ENCODE measurements at regions not wholly inside any gene's neighbourhood (a gene's known extent, or its start where the extent isn't known, plus 50 kb on each side); places are given as distances from the start of the nearest gene placed in this dataset.

DNA sequence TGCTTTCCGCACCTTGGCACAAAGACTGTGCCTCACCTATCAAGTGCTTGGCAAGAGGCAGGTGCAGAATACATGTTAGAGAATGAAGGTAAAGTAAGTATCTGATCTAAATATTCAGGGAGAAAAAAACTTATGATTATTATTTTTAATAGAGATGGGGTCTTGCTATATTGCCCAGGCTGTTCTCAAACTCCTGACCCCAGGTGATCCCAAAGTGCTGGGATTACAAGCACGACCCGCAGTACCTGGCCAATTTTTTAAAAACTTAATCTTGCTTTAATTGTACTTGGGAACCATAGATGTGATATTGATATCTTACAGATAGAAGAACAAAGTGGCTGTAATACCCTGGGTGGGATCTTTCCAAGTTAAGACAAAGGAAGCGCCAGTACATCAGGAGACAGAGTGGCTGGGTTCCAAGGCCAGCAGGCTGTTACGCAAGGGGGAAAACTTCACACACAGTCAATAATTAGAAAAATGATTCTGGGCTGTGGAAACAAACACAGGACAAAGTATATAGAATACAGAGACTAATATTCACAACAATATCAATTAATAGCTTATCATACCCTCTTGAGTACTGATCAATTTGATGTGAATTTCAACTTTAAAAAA is 58.6 kb upstream of the ATP1A1 start (continued):
- TF ChIP-seq BRD4 (CRISPR knock-in tag; IDR thresholded peaks at IDR 0.05) (no peak), HMG20B (CRISPR knock-in tag; conservative IDR thresholded peaks at IDR 0.05) (no peak), RFX1 (IDR thresholded peaks at IDR 0.05) (no peak), NKX3-1 (CRISPR knock-in tag; IDR thresholded peaks at IDR 0.05) (no peak), ATM (IDR thresholded peaks at IDR 0.05; ENCODE audit: borderline replicate concordance) (no peak), MAF1 (CRISPR knock-in tag; IDR thresholded peaks at IDR 0.05; ENCODE audit: borderline replicate concordance) (no peak), CENPT (CRISPR knock-in tag; IDR thresholded peaks at IDR 0.05; ENCODE audit: low read depth) (no peak), MED8 (CRISPR knock-in tag; IDR thresholded peaks at IDR 0.05; ENCODE audit: insufficient replicate concordance) (no peak), ZMYM4 (CRISPR knock-in tag; IDR thresholded peaks at IDR 0.05) (0 out of 2 replicates have a peak, but pooled peaks have one; percentile 34), HNRNPLL (IDR thresholded peaks at IDR 0.05; ENCODE audit: low read depth, low read length, poor library complexity, severe bottlenecking) (no peak), FOXA3 (CRISPR knock-in tag; IDR thresholded peaks at IDR 0.05) (peak; percentile 68), PHB2 (IDR thresholded peaks at IDR 0.05; ENCODE audit: partially characterized antibody) (no peak), ZSCAN20 (CRISPR knock-in tag; IDR thresholded peaks at IDR 0.05; ENCODE audit: borderline replicate concordance) (no peak), ZNF34 (CRISPR knock-in tag; IDR thresholded peaks at IDR 0.05; ENCODE audit: borderline replicate concordance) (no peak), ZNF530 (CRISPR knock-in tag; IDR thresholded peaks at IDR 0.05; ENCODE audit: low read depth) (no peak), SSRP1 (CRISPR knock-in tag; IDR thresholded peaks at IDR 0.05) (no peak), TFDP2 (CRISPR knock-in tag; IDR thresholded peaks at IDR 0.05) (no peak), JDP2 (CRISPR knock-in tag; IDR thresholded peaks at IDR 0.05; ENCODE audit: borderline replicate concordance) (no peak), SMYD3 (CRISPR knock-in tag; IDR thresholded peaks at IDR 0.05) (no peak), GFI1 (CRISPR knock-in tag; IDR thresholded peaks at IDR 0.05; ENCODE audit: borderline replicate concordance) (peak; percentile 69; the same call in 1 of the 2 replicates), MBD4 (IDR thresholded peaks at IDR 0.05; ENCODE audit: borderline replicate concordance, low read length) (no peak), REPIN1 (CRISPR knock-in tag; IDR thresholded peaks at IDR 0.05; ENCODE audit: borderline replicate concordance, low read depth) (no peak)
- TF ChIP-seq, protein P1, sequence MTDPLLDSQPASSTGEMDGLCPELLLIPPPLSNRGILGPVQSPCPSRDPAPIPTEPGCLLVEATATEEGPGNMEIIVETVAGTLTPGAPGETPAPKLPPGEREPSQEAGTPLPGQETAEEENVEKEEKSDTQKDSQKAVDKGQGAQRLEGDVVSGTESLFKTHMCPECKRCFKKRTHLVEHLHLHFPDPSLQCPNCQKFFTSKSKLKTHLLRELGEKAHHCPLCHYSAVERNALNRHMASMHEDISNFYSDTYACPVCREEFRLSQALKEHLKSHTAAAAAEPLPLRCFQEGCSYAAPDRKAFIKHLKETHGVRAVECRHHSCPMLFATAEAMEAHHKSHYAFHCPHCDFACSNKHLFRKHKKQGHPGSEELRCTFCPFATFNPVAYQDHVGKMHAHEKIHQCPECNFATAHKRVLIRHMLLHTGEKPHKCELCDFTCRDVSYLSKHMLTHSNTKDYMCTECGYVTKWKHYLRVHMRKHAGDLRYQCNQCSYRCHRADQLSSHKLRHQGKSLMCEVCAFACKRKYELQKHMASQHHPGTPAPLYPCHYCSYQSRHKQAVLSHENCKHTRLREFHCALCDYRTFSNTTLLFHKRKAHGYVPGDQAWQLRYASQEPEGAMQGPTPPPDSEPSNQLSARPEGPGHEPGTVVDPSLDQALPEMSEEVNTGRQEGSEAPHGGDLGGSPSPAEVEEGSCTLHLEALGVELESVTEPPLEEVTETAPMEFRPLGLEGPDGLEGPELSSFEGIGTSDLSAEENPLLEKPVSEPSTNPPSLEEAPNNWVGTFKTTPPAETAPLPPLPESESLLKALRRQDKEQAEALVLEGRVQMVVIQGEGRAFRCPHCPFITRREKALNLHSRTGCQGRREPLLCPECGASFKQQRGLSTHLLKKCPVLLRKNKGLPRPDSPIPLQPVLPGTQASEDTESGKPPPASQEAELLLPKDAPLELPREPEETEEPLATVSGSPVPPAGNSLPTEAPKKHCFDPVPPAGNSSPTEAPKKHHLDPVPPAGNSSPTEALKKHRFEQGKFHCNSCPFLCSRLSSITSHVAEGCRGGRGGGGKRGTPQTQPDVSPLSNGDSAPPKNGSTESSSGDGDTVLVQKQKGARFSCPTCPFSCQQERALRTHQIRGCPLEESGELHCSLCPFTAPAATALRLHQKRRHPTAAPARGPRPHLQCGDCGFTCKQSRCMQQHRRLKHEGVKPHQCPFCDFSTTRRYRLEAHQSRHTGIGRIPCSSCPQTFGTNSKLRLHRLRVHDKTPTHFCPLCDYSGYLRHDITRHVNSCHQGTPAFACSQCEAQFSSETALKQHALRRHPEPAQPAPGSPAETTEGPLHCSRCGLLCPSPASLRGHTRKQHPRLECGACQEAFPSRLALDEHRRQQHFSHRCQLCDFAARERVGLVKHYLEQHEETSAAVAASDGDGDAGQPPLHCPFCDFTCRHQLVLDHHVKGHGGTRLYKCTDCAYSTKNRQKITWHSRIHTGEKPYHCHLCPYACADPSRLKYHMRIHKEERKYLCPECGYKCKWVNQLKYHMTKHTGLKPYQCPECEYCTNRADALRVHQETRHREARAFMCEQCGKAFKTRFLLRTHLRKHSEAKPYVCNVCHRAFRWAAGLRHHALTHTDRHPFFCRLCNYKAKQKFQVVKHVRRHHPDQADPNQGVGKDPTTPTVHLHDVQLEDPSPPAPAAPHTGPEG (CRISPR knock-in tag; IDR thresholded peaks at IDR 0.05) = no peak
- TF ChIP-seq, protein P2, sequence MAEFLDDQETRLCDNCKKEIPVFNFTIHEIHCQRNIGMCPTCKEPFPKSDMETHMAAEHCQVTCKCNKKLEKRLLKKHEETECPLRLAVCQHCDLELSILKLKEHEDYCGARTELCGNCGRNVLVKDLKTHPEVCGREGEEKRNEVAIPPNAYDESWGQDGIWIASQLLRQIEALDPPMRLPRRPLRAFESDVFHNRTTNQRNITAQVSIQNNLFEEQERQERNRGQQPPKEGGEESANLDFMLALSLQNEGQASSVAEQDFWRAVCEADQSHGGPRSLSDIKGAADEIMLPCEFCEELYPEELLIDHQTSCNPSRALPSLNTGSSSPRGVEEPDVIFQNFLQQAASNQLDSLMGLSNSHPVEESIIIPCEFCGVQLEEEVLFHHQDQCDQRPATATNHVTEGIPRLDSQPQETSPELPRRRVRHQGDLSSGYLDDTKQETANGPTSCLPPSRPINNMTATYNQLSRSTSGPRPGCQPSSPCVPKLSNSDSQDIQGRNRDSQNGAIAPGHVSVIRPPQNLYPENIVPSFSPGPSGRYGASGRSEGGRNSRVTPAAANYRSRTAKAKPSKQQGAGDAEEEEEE (CRISPR knock-in tag; IDR thresholded peaks at IDR 0.05; ENCODE audit: borderline replicate concordance) = no peak
